Myocyte (in vitro differentiated cells): ENCODE measurements at regions not wholly inside any gene's neighbourhood (a gene's known extent, or its start where the extent isn't known, plus 50 kb on each side); places are given as distances from the start of the nearest gene placed in this dataset.
"Not testable (repeated sequence)": the region's sequence is repeated elsewhere in the genome, so short reads cannot be mapped to it uniquely, and the experiment has no call there.

ENCODE experiments used
- DNase-seq: peaks from one replicate; pipeline ENCODE4 v3.0.0-alpha.2; 2012; ENCODE audit warnings: low read depth

DNA sequence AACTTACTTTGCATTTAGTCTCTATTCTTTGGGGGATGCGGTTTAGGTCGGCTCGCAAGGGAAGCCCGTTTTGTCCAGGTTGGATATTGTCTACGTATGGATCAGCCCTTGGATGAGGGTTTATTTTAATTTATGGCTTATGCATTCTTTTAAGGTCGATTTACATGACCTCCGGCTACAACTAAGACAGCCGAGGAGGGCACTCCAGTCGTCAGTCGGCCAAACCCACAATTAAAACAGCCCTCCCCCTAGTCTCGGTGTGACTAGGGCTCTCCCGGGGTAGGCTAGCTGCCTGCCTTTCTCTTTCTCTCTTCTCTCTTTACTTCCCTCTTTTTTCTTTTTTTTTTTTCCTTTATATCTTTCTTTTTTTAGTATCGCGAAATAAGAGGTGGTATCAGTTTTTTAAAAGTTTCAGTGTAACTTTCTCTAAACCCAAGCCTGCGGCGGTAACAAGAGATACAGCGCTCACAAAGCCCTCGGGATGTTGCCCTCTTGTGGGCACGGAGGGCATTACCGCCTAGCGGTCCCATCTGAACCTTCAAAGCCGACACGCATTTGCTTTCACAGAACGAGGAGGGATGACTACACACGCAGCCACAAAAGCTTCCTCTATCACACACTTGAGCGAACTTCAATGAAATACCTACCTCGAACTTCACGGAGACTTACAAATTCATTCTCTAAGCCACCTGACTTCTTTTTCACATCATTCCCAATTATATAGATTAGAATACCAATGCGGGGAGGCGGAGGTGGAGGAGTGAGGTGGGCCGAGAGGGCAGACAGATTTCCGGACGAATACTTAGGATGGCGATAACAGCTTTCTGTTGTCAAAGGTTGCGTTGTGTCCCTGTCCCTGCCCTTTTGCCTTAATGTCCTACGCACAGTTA, 132.3 kb upstream of the C11orf58 start:
- peak; percentile 90 for DNase-seq

DNA sequence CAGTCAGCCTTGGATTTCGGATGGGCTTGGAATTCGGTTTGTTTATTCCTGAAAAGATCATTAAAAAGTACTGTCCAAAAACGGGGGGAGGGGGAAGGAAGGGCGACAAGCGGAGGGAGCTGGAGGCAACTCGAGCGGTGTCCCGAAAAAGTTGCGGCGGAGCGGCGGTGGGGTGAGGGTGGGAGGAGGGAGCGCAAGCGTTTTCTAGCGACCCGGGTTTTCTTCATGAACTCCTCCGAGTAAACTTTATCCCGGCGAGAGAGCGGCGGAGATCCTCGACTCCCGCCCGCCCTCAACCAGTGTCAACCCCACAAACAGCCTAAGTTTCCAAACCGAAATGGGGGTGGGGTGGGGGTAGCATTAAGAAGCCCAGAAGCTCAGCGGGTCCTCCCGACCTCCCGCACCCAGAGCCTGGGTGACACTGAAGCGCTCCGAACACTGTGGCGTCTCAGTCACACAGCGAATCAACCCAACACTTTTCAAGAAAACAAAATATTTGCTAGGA, 133.0 kb upstream of the C11orf58 start:
- DNase-seq, result no peak

DNA sequence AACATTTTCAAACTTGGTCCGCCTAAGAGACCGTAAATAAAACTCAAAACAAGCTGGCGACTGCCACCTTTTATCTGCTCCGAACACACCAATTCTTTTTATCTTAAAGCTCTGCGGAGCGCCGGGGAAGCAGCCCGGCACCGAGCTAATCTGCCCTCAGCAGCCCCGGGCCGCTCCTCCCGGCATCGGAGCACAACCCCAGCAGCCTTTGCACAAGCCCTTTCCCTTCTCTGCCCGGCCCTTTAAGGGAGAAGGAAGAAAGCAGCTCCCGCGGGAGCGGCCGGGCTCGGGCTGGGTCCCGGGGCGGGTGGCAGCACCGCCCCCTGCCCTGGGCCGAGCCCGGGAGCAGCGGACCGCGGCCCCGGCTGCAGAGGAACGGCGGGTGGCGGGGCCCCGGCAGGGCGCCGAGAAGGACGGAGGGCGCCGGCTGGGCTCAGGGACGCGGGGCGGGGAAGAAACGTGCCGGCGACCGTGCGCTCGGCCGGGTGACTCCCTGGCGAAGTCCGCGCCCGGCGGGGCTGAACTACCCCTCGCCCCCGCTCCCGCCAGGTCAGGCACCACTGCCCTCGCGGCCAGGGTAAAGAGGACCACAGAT, 133.6 kb upstream of the C11orf58 start:
- DNase-seq, result peak; percentile 45

DNA sequence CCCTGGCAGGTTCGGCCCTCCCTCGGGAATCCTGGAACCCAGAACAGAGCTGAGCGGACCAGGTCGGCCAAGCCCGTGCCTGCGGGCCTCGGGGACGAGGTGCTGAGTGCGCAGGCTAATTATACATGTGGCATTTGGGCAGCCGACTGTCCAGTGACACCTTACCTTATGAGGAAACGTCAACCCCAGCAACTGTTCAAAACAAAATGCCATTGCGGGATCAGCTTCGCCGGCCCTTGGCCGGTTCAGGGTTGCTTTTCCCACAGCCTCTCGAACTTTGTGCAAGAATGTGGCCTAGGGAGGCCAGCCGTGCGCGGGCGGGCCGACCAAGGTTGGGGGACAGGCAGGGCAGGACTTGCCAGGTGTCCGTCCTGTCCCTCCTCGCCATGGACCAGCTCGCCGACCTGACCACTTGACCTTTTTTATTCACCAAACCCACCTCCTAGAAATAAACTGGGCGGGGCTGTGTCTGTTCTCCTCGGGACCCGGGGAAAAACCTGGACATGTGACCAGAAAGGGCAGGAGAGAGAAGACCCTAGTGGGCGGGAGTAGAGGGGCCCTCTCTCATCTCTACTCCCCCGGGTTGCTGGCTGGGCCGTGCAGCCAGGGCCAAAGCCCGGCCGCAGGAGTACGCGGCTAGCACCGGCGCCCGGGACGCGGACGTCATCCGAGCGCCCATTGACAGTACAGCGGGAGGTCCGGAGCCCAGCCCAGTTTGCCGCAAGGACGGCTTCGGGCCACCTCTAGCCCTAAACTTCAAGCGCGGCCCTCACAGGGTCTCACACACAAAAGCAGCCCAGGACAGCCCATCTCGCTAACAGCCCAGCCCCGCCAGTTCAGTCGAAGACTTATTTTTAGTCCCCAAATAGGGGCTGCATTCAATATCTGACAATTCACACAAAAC, 134.3 kb upstream of the C11orf58 start:
- DNase-seq, result peak; percentile 27

DNA sequence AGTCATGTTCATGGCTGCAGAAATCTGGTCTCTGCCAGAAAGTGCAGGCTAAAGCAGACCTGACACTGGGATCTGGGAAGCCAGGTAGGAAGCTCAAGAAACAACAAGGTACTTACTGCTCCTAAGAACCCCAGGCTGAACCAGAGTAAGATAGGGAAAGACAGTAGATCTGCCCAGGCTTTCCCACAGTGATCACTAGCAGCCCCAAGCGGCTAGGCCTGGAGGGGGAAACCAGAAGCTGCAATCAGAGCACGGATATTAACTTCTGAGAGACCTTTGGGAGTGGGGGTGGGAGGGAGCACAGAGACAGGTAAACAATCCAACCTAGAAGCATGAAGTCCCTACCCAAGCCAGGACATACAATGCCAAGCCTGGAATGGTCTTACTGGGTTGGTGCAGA, 135.2 kb upstream of the C11orf58 start:
- DNase-seq, result no peak

DNA sequence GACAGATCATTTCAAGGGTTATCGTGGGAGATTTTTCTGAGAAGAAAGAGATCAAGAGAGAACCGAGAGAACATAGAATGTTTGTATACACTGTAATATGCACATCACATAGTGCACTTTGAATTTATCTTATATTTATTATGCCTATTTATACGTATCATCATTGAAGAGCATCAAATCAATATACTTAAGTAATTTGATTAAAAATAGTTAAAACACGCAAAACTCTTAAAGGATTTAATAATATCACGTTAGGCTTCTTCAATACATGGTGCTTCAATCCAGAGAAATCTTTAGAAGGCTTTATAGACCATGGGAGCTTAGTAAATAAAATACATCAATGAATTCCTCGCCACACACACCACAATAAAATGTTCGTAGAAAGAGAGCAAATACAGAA, 139.5 kb upstream of the C11orf58 start:
- no peak for DNase-seq

DNA sequence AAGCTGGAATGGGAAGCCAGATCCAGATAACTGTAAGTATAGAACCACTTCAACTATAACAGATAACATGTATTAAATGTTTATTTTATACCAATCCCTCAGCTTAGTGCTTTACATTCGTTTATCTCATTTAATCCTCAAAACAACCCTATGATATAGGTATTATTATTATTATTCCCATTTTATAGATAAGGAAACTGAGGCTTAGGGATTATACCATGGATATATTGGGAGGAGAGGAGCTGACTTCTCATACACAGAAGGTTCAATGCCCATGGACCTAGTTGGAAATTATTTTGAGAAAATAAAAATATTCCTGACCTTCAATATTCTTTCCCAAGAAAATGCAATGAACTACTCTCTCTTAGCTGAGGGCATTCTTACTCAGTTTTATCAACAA, 140.4 kb upstream of the C11orf58 start:
- DNase-seq, result no peak

DNA sequence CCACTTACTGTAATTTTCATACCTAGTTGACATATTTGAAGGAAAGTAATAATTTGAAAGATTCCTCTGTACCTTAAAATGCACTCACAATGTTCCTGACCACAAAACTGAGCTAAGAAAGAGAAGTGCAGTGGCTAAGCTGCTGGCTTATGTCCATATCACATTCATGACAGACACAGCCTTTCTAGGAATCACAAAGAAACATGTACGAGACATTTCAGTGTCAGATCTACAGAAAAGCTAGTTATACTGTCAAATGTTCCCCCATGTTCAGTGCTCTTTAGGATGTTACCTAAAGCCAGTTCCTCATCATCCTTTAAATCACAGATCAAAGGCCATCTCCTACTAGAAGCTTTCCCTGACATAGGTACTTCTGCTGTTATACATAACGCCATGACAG, 142.2 kb upstream of the C11orf58 start:
- no peak for DNase-seq

DNA sequence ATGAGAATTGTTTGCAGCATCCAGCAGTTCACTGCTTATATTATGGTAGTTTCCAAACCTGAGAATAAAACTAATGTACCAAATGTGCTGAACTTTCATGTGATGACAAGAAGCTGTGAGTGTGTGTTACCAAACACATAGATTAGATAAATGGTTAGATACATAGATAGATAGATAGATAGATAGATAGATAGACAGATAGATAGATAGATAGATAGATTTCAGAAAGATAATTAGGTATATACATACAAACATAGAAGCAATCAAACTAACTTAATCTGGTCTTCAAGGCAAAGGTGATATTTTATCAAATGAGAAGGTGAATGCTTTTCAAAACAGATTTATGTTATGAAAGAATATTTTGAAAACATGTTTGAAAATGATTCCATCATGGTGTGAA, 147.3 kb upstream of the C11orf58 start:
- DNase-seq, result no peak

DNA sequence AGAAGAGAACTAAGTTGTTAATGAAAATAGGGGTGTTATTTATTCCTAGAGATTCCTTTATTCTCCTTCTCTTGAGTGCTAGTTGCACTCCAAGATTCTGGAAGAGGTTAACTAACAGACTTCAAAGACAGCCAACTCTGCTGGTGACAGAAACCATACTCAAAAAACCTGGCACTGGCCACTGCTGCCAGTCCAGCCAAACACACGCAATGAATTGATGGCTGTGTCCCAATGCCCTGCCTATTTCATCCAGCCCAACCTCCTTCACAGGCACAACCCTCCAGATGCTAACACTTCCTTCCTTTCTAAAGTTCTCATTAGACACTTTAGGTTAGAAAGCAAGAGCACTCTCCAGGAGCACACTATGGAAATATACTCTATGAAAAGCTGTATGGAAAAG, 150.8 kb upstream of the C11orf58 start:
- DNase-seq, result no peak

DNA sequence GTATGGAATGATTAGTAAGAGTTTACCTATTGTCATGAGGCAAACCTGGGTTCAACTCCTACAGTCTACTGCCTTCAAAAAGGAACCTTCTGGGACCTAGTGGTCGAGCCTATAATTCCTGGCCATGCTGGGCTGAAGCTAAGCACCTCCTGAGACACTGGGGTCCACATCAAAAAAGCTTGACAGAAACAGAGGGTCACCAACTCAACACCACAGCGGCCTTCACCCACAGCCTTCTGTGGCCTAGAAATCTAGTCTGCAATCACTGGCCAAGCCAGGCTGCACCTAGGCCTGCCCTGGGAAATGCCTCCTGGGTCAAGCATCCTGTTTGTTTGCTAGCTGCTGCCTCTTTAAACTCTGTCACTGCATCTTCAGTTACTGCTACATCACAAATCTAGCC, 153.9 kb upstream of the C11orf58 start:
- DNase-seq, result no peak

DNA sequence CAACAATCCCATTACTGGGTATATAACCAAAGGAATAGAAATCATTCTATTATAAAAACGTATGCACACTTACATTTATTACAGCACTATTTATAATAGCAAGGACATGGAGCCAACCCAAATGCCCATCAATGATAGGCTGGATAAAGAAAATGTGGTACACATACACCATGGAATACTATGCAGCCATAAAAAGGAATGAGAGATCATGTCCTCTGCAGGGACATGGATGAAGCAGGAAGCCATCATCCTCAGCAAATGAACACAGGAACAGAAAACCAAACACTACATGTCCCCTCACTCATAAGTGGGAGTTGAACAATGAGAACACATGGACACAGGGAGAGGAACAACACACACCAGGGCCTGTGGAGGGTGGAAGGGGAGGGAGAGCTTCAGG, 157.4 kb upstream of the C11orf58 start:
- DNase-seq, result not testable (repeated sequence)

DNA sequence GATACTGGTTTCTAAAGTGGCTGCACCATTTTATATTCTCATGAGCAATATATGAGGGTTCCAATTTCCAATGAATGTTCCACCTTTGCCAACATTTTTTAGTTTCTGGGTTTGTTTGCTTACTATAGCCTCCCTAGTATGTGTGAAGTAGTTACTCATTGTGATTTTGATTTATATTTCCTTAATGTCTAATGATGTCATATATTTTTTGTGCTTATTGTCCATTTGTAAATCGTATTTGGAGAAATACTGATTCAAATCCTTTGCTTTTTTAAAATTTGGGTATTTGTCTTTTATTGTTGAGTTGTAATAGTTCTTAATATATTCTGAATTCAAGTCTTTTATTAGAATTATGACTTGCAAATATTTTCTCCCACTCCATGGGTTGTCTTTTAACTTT, 161.0 kb upstream of the C11orf58 start:
- no peak for DNase-seq

DNA sequence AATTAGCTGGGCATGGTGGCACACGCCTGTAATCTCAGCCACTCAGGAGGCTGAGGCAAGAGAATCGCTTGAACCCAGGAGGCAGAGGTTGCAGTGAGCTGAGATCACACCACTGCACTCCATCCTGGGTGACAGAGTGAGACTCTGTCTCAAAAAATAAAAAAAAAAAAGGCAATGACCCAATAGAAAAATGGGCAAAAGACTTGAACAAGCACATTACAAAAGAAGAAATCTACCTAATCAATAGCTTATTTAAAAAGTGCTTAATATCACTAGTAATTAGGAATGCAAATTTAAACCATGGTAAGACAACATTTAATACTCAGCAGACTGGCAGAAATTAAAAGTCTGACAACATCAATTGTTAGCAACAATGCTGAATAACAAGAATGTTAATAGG, 163.6 kb upstream of the C11orf58 start:
- DNase-seq, result not testable (repeated sequence)

DNA sequence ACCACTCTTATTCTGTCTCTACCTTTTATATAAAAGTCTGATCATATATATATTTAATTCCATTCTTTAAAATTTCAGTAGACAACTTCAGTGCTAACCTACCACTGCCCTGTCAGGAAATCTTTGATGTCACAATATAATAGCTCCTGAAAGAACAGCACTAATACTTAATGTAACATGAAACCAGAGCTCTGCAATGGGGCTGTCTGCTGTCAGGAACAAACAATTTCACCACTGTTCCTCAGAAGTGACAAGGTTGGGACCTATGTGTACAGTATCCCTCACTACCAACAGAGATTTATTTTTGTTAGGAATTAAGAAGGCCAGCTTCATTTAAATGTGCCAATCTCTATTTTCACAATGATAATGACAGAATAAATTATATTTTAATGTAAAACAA, 165.5 kb upstream of the C11orf58 start:
- DNase-seq, result no peak

DNA sequence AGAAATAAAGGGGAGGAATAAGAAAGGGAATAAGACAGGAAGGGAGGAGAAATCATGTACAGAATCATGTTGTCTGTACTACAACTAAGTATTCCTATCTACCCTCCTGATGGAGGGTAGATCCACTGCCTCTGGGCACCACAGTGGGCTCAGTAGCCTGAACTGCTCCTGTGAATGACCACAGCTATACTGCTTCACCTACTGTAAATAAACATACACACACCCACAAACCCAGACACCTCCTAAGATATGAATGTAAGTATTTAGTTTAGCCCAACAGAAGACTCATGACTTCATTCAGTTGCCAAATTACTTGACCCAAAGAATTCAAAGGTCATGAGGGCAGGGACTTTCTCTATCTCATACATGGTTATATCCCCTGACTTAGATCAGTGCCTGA, 177.3 kb upstream of the C11orf58 start:
- DNase-seq, result no peak

DNA sequence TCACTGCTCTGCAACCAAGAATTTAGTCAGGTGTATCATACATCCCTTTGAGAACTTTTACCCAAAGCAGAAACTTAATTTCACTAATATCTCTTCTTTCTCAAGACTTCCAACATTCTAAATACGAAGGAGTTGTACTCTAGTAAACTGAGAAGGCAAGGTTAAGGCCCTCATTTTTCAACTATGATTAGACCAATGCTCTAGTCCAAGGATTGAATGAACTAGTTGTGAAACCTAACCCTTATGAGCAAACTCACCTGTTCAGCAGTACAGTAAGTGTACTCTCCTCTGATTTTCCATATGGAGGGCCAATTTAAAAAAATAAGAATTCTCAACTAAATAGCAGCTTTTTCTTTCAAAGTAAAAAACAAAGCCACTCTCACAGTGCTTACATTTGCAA, 180.0 kb upstream of the C11orf58 start:
- no peak for DNase-seq

DNA sequence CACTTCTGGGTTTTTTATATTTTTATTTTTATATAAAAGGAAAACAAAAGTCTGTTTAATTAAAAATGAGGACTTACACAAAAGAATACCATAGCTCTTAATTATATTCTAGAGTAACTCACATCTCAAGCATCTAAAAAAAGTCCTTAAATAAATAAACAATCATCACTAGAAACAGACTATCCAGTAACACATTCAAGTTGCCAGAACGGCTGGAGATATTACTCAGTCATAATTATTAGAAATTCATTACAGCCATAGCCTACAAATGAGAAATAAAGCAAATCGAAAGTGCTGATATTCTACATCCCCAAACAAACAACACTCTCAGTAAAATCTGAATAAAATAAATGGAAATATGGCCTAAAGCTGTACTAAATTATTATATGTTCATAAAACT, 182.5 kb upstream of the C11orf58 start:
- no peak for DNase-seq

DNA sequence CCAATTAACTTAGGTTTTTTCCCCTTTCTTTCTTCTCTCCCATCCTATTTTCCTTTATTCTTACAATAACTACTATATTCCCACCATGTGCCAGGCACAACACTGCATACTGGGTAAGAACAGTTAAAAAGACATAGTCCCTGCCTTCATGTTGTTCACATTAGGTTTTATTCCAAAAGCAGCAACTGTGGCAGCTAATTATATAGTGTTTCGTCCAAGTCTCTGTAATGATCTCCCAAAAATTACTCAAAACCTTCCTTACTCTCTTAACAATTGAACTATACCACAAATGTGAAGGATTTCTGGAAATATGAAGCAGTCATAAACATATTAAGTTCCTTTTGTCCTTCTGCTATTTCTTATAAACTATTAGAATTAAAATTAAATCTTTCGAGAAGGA, 184.1 kb upstream of the C11orf58 start:
- no peak for DNase-seq

DNA sequence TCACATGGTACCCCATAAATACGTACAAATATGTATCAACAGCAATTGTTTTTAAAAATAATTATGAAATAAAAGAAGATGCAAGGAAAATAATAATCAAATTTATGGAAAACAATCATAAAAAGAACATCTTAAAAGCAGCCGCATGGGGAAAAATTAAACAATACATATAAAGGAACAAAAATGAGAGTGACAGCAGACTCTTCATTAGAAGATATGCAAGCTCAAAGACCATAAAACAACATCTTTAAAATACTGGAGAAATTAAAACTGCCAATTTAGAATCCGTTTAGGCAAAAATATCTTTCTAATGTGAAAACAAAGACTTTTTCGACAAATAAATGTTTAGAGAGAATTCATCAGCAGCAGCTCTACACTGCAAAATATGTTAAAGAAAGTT, 190.6 kb upstream of the C11orf58 start:
- no peak for DNase-seq

DNA sequence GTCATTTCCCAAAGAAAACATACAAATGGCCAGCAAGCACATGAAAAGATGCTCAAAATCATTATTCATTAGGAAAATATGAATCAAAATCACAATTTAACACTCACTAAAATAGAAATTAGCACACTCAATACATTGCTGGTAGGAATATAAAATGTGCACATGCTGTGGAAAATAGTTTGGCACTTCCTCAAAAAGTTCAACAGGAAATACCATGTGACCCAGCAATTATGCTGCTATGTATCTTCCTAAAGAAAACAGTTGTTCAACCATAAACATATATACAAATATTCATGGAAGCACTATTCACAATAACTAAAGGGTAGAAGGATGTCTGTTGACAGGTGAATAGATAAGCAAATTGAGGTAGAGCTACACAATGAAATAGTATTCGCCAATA, 187.3 kb upstream of the SOX6 start:
- DNase-seq, result no peak

DNA sequence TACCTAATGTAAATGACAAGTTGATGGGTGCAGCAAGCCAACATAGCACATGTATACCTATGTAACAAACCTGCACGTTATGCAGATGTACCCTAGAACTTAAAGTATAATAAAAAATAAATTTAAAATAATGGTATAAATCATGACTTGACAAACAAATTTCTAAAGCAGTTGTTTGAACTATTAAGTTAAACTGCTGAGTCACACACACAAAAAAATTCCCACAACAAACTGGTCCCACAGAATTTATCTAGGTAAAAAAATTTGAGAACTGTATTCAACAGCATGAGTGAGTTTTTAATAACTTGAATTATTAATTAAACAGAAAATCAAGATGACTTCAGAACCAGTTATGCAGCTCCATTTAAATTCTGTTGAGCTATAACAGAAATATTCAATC, 186.0 kb upstream of the SOX6 start:
- DNase-seq, result no peak
